WTC11 (cell line): ENCODE measurements at regions not wholly inside any gene's neighbourhood (a gene's known extent, or its start where the extent isn't known, plus 50 kb on each side); places are given as distances from the start of the nearest gene placed in this dataset.

ENCODE experiments used
- ELF4 ChIP-seq: sonication (generic); formaldehyde crosslinking; IDR thresholded peaks from 2 replicates; pipeline ENCODE4 v1.8.1; 2022; ENCODE audit warnings: low read depth, mild to moderate bottlenecking, moderate library complexity, missing genetic modification reagents
- ESRRA ChIP-seq: sonication (generic); formaldehyde crosslinking; IDR thresholded peaks from 2 replicates; pipeline ENCODE4 v1.8.1; 2022; ENCODE audit warnings: mild to moderate bottlenecking, missing genetic modification reagents, borderline replicate concordance
- TF ChIP-seq, protein P1 (sequence below): fragments of 200-600 bp; IDR thresholded peaks from 2 replicates; pipeline ENCODE4 v1.8.0; 2022; ENCODE audit warnings: antibody characterized with exemption

DNA sequence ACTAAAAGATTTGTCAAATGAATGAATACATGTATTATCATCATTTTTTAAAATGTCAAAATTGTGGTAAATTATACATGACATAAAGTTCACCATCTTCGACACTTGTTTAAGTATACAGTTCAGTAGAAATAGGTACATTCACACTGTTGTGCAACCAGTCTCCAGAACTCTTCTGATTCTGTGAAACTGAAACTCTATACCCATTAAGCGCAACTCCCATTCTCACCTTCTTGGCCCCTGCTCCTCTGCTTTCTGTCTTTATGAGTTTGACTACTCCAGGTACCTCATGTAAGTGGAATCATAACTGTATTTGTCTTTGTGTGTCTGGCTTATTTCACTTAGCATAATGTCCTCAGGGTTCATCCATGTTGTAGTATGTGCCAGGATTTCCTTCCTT is 50.1 kb upstream of the KBTBD8 start:
- no peak for TF ChIP-seq ELF4 (CRISPR knock-in tag)
- TF ChIP-seq, protein P1, sequence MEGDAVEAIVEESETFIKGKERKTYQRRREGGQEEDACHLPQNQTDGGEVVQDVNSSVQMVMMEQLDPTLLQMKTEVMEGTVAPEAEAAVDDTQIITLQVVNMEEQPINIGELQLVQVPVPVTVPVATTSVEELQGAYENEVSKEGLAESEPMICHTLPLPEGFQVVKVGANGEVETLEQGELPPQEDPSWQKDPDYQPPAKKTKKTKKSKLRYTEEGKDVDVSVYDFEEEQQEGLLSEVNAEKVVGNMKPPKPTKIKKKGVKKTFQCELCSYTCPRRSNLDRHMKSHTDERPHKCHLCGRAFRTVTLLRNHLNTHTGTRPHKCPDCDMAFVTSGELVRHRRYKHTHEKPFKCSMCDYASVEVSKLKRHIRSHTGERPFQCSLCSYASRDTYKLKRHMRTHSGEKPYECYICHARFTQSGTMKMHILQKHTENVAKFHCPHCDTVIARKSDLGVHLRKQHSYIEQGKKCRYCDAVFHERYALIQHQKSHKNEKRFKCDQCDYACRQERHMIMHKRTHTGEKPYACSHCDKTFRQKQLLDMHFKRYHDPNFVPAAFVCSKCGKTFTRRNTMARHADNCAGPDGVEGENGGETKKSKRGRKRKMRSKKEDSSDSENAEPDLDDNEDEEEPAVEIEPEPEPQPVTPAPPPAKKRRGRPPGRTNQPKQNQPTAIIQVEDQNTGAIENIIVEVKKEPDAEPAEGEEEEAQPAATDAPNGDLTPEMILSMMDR = no peak
- TF ChIP-seq ESRRA = no peak
